AG09309 (cell line): ENCODE measurements at regions not wholly inside any gene's neighbourhood (a gene's known extent, or its start where the extent isn't known, plus 50 kb on each side); places are given as distances from the start of the nearest gene placed in this dataset.

Source experiments
- DNase-seq: peaks from one replicate; pipeline ENCODE4 v3.0.0-alpha.2; 2010; ENCODE audit warnings: low read depth
- H3K4me3 ChIP-seq: 2 replicates; pipeline ENCODE4 v1.5.1; 2011; ENCODE audit warnings: mild to moderate bottlenecking, low read depth, low read length, moderate library complexity; ENCODE audit not compliant: control insufficient read depth
- TF ChIP-seq, protein P1 (sequence below): IDR thresholded peaks from 2 replicates; pipeline ENCODE4 v1.5.1; 2011; ENCODE audit warnings: mild to moderate bottlenecking, low read depth, low read length, inconsistent platforms; ENCODE audit not compliant: insufficient read depth, control insufficient read depth; ENCODE audit errors: missing control alignments

DNA sequence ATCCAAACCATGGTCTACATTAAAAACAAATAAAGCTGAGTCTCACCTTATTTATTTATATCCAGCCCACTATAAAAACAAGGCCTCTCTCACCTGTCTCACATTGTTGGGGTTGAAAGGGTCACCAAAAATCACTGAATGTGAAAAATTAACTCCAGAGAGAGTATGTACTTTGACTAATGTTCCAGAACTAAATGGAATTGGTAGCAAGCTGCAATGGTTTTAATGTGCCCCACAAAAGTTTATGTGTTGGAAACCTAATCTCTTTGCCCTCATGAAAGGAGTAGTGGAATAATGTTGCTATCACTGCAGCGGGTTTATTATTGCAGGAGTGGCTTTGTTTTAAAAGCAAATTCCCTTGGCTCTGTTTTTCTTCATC, 230.3 kb downstream of the LTN1 start:
- no peak for DNase-seq
- TF ChIP-seq, protein P1, sequence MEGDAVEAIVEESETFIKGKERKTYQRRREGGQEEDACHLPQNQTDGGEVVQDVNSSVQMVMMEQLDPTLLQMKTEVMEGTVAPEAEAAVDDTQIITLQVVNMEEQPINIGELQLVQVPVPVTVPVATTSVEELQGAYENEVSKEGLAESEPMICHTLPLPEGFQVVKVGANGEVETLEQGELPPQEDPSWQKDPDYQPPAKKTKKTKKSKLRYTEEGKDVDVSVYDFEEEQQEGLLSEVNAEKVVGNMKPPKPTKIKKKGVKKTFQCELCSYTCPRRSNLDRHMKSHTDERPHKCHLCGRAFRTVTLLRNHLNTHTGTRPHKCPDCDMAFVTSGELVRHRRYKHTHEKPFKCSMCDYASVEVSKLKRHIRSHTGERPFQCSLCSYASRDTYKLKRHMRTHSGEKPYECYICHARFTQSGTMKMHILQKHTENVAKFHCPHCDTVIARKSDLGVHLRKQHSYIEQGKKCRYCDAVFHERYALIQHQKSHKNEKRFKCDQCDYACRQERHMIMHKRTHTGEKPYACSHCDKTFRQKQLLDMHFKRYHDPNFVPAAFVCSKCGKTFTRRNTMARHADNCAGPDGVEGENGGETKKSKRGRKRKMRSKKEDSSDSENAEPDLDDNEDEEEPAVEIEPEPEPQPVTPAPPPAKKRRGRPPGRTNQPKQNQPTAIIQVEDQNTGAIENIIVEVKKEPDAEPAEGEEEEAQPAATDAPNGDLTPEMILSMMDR = no peak
- H3K4me3 ChIP-seq = no peak overlapping the region

DNA sequence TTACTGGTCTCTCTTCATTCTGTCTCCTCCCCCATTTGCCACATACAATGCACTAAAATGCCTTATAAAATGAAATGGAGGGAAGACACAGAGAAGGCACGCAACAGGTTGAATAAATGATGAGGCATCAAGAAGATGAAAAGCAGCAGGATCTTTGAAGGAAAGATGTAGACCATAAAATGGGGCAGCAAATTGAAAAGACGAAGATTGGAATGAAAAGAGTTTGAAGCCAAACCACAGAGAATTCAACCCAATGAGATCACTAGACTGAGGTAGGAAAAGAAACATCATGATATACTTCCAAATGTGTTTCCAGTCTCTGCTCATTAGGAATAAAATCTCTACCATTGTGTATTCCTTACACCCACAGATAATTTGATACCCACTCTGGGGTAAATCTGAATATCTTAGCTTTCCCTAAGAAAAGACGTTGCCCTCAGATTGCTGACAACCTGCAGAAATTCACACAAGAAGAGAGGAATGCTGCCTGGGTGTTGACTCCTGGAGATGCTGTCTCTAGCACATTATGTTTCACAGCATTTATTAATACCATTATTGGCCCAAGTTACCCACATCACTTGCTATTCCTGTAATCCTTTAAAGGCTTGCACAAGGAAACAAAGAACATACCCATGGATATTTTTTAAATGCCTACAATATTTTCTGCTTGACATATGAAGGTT, 230.9 kb downstream of the LTN1 start:
- DNase-seq = peak; percentile 72
- H3K4me3 ChIP-seq = no peak overlapping the region
- TF ChIP-seq, protein P1 = no peak

DNA sequence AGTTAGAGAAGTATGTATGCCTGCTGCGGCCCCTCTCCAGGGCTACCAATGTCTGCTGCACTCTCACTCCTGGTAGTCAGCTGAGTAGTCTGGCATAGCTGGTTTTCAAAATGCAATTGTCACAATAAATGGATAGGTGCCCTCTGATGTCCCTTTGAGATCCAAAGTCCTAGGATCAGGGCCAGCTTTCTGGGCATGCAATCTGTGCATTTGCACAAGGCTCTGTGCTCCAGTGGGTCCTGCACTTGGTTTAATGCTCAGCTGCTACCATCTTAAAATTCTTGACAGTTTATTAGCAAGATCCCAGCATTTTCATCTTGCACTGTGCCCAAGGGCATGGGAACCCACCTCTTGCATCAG, 233.8 kb downstream of the LTN1 start:
- TF ChIP-seq, protein P1 = no peak
- H3K4me3 ChIP-seq = no peak overlapping the region
- DNase-seq = no peak

DNA sequence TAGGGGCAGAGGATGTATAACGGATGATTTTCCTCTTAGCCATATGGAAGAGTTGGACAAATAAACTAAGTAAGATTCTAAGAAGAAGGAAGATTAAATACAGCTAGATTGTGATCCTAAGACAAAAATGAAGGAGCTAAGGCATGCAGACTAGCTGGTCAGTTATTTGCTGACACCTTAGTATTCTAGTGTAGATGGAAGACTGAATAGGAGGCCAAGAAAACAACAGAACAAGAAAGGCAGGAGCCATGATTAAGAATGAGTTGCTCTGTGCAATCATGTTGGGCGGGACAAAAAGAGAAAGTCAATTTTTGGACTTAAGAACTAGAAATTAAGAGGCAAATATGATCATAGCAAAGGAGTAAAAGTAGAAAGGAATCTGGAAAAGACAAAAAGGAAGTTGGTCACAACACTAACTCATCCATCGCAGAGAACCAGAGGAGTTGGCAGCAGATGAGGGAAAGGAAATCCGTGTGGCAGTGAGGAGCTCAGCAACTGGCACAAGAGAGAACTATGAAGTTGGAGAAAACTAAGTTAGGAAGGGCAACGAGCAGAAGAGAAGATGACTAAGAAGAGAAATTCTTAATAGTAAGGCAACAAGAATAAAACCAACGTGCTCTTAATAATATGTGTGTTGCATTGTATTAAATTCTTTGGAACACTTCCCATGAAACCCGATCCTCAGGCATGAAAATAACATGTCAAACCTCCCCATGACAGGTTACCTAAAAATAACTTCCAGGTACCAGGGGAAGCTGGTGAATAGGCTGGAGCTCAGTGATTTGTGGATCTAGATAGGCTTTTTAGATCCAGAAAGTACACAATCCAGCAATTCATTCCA, 234.4 kb downstream of the LTN1 start:
- TF ChIP-seq, protein P1 = no peak
- H3K4me3 ChIP-seq = no peak overlapping the region
- DNase-seq = no peak

DNA sequence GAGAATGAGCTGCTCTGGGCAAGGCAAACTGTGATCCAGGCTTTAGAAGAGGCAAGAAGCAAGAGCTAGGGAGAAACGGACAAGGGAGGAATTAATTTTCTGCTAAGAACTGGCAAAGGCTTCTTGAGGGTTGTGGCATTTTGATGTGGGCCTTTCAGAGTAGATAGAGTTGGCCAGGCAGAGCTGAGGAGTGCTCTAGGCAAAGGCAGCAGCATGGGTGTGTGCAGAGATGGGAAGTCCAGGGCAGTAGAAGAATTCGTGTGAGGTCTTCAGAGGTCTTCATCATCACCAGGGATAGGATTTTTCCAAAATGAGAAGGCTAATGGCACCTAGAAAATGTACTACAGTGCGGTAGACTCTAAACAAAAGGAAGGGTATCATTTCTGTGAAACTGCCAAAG, 237.8 kb downstream of the LTN1 start:
- TF ChIP-seq, protein P1 = no peak
- no peak overlapping the region for H3K4me3 ChIP-seq
- no peak for DNase-seq

DNA sequence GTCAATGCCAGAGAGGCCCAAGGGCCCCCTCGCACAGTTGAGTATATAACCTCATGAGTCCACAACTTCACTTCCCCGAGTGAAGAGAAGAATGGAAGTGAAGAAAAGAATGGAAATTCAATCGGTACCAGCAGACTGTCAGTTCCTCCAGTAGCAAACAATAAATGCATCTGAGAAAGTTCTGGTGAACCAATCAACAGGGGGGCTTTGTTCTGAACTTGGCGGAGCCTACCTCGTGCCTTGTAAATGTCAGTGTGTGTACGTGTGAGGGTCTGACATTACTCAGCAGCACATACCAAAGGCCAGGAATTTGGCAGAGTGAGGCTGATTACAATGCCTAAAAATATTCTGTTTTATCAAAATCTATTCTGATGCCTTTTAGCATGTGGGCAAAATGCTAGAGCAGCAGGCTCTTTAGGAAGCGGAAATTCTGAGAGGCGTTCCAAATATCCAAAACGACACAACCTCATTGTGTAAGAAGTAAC, 238.5 kb downstream of the LTN1 start:
- TF ChIP-seq, protein P1 = no peak
- DNase-seq = peak; percentile 97
- H3K4me3 ChIP-seq = no peak overlapping the region
